ENCODE measurements at regions not wholly inside any gene's neighbourhood (a gene's known extent, or its start where the extent isn't known, plus 50 kb on each side); places are given as distances from the start of the nearest gene placed in this dataset.
"Not testable (repeated sequence)": the region's sequence is repeated elsewhere in the genome, so short reads cannot be mapped to it uniquely, and the experiment has no call there.

GRCh38 chr6:120960761-120961160, 373.5 kb downstream of the TBC1D32 start:
- no peak overlapping the region for H3K4me3 ChIP-seq (ENCODE audit: low read length)
- H3K27me3 ChIP-seq (replicated peaks; ENCODE audit: control insufficient read depth, insufficient read depth, low read length), result no peaks in the 10 kb centered on the region
- no peaks in the 10 kb centered on the region for H3K36me3 ChIP-seq (ENCODE audit: control insufficient read depth, insufficient read depth, low read length, severe bottlenecking)
- H3K9ac ChIP-seq (ENCODE audit: low read length), result no peak overlapping the region
- no peak for DNase-seq (ENCODE audit: low read depth)
- no peaks in the 10 kb centered on the region for H3K9me3 ChIP-seq (ENCODE audit: control insufficient read depth, low read length)
- H3K4me1 ChIP-seq (ENCODE audit: control insufficient read depth, insufficient read depth, low read length), result no peaks in the 10 kb centered on the region

- no peaks in the 10 kb centered on the region for H3K27me3 ChIP-seq (replicated peaks; ENCODE audit: control insufficient read depth, insufficient read depth, low read length)
- no peak for DNase-seq (ENCODE audit: low read depth)
- H3K4me3 ChIP-seq (ENCODE audit: low read length), result no peak overlapping the region
- H3K9ac ChIP-seq (ENCODE audit: low read length), result no peak overlapping the region
- no peaks in the 10 kb centered on the region for H3K9me3 ChIP-seq (ENCODE audit: control insufficient read depth, low read length)
- no peaks in the 10 kb centered on the region for H3K36me3 ChIP-seq (ENCODE audit: control insufficient read depth, insufficient read depth, low read length, severe bottlenecking)
- no peaks in the 10 kb centered on the region for H3K4me1 ChIP-seq (ENCODE audit: control insufficient read depth, insufficient read depth, low read length)
Measured at GRCh38 chr6:120954111-120954510, 380.2 kb downstream of the TBC1D32 start.

GRCh38 chr6:120951258-120951657, 383.0 kb downstream of the TBC1D32 start:
- H3K4me1 ChIP-seq (ENCODE audit: control insufficient read depth, insufficient read depth, low read length), result no peaks in the 10 kb centered on the region
- no peaks in the 10 kb centered on the region for H3K9me3 ChIP-seq (ENCODE audit: control insufficient read depth, low read length)
- DNase-seq (ENCODE audit: low read depth), result no peak
- no peaks in the 10 kb centered on the region for H3K27me3 ChIP-seq (replicated peaks; ENCODE audit: control insufficient read depth, insufficient read depth, low read length)
- no peak overlapping the region for H3K9ac ChIP-seq (ENCODE audit: low read length)
- H3K4me3 ChIP-seq (ENCODE audit: low read length), result no peak overlapping the region
- H3K36me3 ChIP-seq (ENCODE audit: control insufficient read depth, insufficient read depth, low read length, severe bottlenecking), result no peaks in the 10 kb centered on the region

GRCh38 chr6:120947111-120947510, 387.2 kb downstream of the TBC1D32 start:
- Histone ChIP-seq H3K9me3 (ENCODE audit: control insufficient read depth, low read length) (no peaks in the 10 kb centered on the region), H3K4me3 (ENCODE audit: low read length) (no peak overlapping the region), H3K36me3 (ENCODE audit: control insufficient read depth, insufficient read depth, low read length, severe bottlenecking) (no peaks in the 10 kb centered on the region), H3K9ac (ENCODE audit: low read length) (no peak overlapping the region), H3K4me1 (ENCODE audit: control insufficient read depth, insufficient read depth, low read length) (no peaks in the 10 kb centered on the region), H3K27me3 (replicated peaks; ENCODE audit: control insufficient read depth, insufficient read depth, low read length) (no peaks in the 10 kb centered on the region)
- DNase-seq (ENCODE audit: low read depth), result no peak

GRCh38 chr6:120945905-120946594, 388.2 kb downstream of the TBC1D32 start:
- no peaks in the 10 kb centered on the region for H3K27me3 ChIP-seq (replicated peaks; ENCODE audit: control insufficient read depth, insufficient read depth, low read length)
- DNase-seq (ENCODE audit: low read depth), result no peak
- H3K4me1 ChIP-seq (ENCODE audit: control insufficient read depth, insufficient read depth, low read length), result no peaks in the 10 kb centered on the region
- H3K9me3 ChIP-seq (ENCODE audit: control insufficient read depth, low read length), result no peaks in the 10 kb centered on the region
- no peak overlapping the region for H3K4me3 ChIP-seq (ENCODE audit: low read length)
- no peaks in the 10 kb centered on the region for H3K36me3 ChIP-seq (ENCODE audit: control insufficient read depth, insufficient read depth, low read length, severe bottlenecking)
- no peak overlapping the region for H3K9ac ChIP-seq (ENCODE audit: low read length)

- H3K27me3 ChIP-seq (replicated peaks; ENCODE audit: control insufficient read depth, insufficient read depth, low read length), result no peaks in the 10 kb centered on the region
- DNase-seq (ENCODE audit: low read depth), result no peak
- no peak overlapping the region for H3K9ac ChIP-seq (ENCODE audit: low read length)
- H3K36me3 ChIP-seq (ENCODE audit: control insufficient read depth, insufficient read depth, low read length, severe bottlenecking), result no peaks in the 10 kb centered on the region
- H3K4me1 ChIP-seq (ENCODE audit: control insufficient read depth, insufficient read depth, low read length), result no peaks in the 10 kb centered on the region
- no peaks in the 10 kb centered on the region for H3K9me3 ChIP-seq (ENCODE audit: control insufficient read depth, low read length)
- H3K4me3 ChIP-seq (ENCODE audit: low read length), result no peak overlapping the region
Measured at GRCh38 chr6:120938876-120939472, 395.3 kb downstream of the TBC1D32 start.

GRCh38 chr6:120938164-120938875, 396.0 kb downstream of the TBC1D32 start:
- Histone ChIP-seq H3K9ac (ENCODE audit: low read length) (no peak overlapping the region), H3K27me3 (replicated peaks; ENCODE audit: control insufficient read depth, insufficient read depth, low read length) (no peaks in the 10 kb centered on the region), H3K9me3 (ENCODE audit: control insufficient read depth, low read length) (no peaks in the 10 kb centered on the region), H3K4me1 (ENCODE audit: control insufficient read depth, insufficient read depth, low read length) (no peaks in the 10 kb centered on the region), H3K36me3 (ENCODE audit: control insufficient read depth, insufficient read depth, low read length, severe bottlenecking) (no peaks in the 10 kb centered on the region), H3K4me3 (ENCODE audit: low read length) (no peak overlapping the region)
- no peak for DNase-seq (ENCODE audit: low read depth)

- no peaks in the 10 kb centered on the region for H3K4me1 ChIP-seq (ENCODE audit: control insufficient read depth, insufficient read depth, low read length)
- H3K9me3 ChIP-seq (ENCODE audit: control insufficient read depth, low read length), result no peaks in the 10 kb centered on the region
- no peak overlapping the region for H3K4me3 ChIP-seq (ENCODE audit: low read length)
- H3K9ac ChIP-seq (ENCODE audit: low read length), result no peak overlapping the region
- H3K36me3 ChIP-seq (ENCODE audit: control insufficient read depth, insufficient read depth, low read length, severe bottlenecking), result no peaks in the 10 kb centered on the region
- H3K27me3 ChIP-seq (replicated peaks; ENCODE audit: control insufficient read depth, insufficient read depth, low read length), result no peaks in the 10 kb centered on the region
- DNase-seq (ENCODE audit: low read depth), result no peak
Measured at GRCh38 chr6:120935908-120936307, 398.4 kb downstream of the TBC1D32 start.

GRCh38 chr6:120935016-120935415, 399.3 kb downstream of the TBC1D32 start:
- Histone ChIP-seq H3K4me3 (ENCODE audit: low read length) (no peak overlapping the region), H3K36me3 (ENCODE audit: control insufficient read depth, insufficient read depth, low read length, severe bottlenecking) (no peaks in the 10 kb centered on the region), H3K4me1 (ENCODE audit: control insufficient read depth, insufficient read depth, low read length) (no peaks in the 10 kb centered on the region), H3K9ac (ENCODE audit: low read length) (no peak overlapping the region), H3K9me3 (ENCODE audit: control insufficient read depth, low read length) (no peaks in the 10 kb centered on the region), H3K27me3 (replicated peaks; ENCODE audit: control insufficient read depth, insufficient read depth, low read length) (no peaks in the 10 kb centered on the region)
- DNase-seq (ENCODE audit: low read depth), result no peak

GRCh38 chr6:120931520-120932180, 402.6 kb downstream of the TBC1D32 start:
- H3K4me1 ChIP-seq (ENCODE audit: control insufficient read depth, insufficient read depth, low read length); H3K4me3 ChIP-seq (ENCODE audit: low read length); H3K9me3 ChIP-seq (ENCODE audit: control insufficient read depth, low read length); DNase-seq (ENCODE audit: low read depth); H3K9ac ChIP-seq (ENCODE audit: low read length); H3K27me3 ChIP-seq (replicated peaks; ENCODE audit: control insufficient read depth, insufficient read depth, low read length); H3K36me3 ChIP-seq (ENCODE audit: control insufficient read depth, insufficient read depth, low read length, severe bottlenecking): not testable (repeated sequence)

- not testable (repeated sequence) for H3K4me3 ChIP-seq (ENCODE audit: low read length); H3K27me3 ChIP-seq (replicated peaks; ENCODE audit: control insufficient read depth, insufficient read depth, low read length); H3K4me1 ChIP-seq (ENCODE audit: control insufficient read depth, insufficient read depth, low read length); H3K9me3 ChIP-seq (ENCODE audit: control insufficient read depth, low read length); DNase-seq (ENCODE audit: low read depth); H3K36me3 ChIP-seq (ENCODE audit: control insufficient read depth, insufficient read depth, low read length, severe bottlenecking); H3K9ac ChIP-seq (ENCODE audit: low read length)
Measured at GRCh38 chr6:120930500-120930899, 403.8 kb downstream of the TBC1D32 start.

Data from adipocyte (in vitro differentiated cells).